Activated CD8-positive, alpha-beta memory T cell treated with anti-CD3 and anti-CD28 coated beads for 1 hour (primary cell): ENCODE measurements at regions not wholly inside any gene's neighbourhood (a gene's known extent, or its start where the extent isn't known, plus 50 kb on each side); places are given as distances from the start of the nearest gene placed in this dataset.
"Not testable (repeated sequence)": the region's sequence is repeated elsewhere in the genome, so short reads cannot be mapped to it uniquely, and the experiment has no call there.

Experiments
- DNase-seq, 2 donors: peaks; one replicate each; pipeline ENCODE4 v3.0.0-alpha.2; 2020; ENCODE audit warnings: low read depth in 1 of 2; ENCODE audit errors: extremely low read depth in 1 of 2

DNA sequence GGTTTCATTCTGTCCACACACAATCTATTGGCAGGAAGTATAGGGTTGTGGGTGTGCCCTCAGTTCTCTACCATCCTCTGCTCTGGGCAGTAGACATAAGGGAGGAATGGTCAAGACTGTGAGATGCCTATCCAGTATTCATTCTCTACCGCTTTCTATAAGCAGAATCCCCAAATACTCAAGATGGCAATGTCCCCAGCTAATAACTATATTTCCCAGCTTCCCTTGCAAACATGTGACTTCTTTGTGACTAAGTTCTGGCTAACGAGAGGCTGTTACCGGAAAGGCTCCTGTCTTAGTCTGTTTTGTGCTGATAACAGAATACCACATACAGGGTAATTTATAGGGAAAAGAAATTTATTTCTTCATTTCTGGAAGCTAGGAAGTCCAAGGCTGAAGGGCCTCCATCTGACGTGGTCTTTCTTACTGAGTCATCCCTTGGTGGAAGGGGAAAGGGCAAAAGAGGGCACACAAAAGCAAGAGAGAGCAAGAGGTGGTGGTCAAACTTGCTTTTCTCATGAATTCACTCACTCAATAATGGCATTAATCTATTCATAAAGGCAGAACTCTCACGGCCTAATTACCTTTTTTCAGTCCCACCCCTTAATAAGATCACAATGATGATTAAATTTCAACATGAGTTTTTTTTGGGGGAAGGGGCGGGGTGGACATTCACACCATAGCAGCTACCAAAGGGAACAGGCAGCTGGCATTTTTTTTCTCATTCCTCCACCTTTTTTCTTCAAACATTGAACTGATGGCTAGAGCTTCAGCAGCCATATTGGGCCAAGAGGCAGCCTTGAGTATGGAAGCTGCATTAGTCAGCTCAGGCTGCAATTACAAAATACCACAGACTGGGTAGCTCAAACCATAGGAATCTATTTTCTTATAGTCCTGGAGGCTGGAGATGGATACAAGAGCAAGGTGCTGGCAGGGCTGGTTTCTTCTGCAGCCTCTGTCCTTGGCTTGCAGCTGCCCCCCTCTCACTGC, 109.7 kb upstream of the OR9Q1 start:
- no peak for DNase-seq

DNA sequence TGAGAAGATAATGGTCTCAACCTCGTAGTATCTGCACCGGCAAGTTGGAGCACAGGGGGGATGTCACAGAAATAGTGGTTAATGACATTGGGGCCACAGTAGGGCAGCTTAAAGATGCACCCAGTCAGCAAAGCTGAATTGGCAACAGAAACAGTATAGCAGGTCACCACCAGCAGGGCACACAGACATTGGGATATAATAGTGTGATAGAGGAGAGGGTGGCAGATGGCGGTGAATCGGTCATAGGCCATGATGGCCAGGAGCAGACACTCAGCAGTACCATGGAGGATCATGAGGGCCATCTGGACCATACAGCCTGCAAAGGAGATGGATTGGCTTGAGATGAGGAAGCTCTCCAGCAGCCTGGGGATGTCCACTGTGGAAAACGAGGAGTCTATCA, 106.0 kb upstream of the OR9Q1 start:
- DNase-seq = no peak

DNA sequence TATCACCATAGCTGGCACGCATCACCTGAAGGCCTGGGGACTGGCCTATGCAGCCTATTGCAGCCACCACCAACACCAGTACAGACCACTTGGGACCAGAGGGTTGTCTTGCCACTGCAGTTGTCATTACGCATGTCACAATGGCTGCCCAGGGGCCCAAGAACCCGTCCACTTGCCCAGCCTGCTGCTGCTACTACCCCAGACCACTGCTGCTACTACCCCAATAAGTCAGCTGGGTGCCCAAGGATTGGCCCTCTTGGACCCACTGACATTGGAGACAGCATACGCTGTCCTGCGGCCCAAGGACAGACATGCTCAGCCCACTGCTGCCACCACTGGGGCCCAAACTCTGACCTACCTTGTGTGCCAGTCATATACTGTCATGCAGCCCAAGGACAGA, 102.7 kb upstream of the OR9Q1 start:
- DNase-seq = no peak

DNA sequence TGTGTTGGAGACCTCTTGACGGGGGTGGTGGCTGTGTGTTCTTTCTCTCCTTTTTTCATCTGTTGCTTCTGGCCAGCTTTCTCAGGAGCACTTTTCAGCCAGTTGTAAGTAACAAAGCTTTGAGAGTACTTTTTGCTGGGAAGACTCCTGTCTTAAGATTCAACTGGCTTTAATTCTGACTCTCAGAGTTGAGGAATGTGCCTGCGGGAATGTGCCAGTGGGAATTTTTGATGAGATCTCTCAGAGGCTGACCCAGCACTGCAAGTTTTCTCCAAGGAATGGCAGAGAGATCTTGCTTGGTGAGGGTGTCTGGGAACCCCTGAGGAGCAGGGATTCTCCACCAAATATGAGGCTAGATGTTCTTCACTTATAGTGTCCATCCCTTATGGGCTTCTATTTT, 91.6 kb upstream of the OR9Q1 start:
- DNase-seq = no peak

DNA sequence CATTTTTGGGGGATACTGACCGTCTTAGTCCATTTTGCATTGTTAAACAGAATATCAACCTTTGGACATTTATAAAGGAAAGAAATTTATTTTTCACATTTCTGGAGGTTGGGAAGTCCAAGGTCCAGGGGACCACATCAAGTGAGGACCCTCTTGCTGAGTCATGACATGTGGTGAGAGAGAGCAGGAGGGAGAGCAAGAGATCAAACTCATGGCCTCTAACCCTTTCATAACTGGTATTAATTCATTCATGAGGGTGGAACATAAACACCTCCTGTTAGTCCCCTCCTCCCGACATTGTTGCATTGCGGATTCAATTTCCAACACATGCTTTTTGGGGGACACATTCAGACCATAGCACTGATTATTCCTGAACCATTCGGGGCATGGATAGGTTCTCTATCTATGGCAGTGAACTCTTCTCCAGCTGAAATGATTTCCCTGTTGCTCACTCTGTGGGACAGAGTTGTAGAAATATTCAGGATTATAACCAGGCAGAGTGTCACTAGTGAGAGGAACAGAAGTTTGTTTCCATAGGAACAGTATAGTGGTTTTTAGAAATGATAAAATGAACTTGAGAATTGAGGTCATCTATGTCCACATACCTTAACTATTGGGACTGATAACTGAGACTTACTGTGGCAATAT, 88.2 kb upstream of the OR9Q1 start:
- no peak for DNase-seq

DNA sequence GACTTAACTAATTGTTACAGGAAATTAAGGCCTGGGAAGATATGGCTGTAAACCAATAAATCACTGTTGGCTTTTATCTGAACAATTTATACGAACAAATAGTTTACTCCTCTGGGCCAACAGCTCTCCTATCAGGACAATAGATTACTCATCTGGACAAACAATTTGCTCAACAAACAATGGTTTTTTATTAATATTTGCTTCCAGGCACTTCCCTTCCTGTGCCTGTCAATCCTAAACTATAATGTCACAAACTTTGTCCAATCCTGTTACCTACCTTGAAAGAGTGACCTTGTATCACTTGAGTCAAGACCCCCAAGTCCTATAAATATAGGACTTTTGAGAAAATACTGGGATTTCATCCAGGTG, 87.6 kb upstream of the OR9Q1 start:
- no peak for DNase-seq

DNA sequence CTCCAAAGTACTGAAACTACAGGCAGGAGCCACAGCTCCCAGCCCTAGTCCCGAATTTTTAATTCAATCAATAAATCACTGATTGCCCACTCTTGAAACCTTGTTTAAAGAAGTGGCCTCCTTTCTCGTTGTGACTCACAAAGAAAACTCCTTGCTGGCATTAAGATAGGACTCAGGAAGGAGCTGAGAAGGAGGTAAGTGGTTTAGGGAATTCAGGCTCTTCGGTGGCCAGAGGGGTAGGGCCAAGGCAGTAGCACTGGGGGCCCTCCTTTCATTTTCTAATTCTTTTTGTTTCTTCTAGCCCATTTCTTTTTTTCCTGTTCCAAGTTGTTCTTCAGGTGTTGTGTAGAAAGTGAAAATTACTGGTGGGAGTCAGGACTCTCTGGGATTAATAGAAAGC, 86.2 kb upstream of the OR9Q1 start:
- DNase-seq = no peak

DNA sequence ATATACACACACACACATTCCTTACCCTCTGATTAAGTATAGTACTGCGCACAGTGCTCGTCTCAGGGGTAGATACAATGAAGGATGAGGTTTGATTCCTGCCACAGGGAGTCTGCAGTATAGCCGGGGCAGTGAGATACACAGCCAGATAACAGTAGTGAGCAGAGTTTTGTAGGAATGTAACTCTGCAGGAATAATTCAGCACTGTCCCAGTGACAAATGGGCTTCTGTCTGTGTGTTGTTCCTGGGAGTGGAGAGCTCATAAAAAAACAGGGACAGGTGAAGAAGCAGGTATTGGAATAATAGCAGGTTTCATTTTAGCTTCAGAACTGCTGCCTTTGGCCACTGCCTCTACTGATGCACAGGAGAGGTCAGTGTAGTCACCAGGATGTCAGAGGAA, 85.3 kb upstream of the OR9Q1 start:
- no peak for DNase-seq

DNA sequence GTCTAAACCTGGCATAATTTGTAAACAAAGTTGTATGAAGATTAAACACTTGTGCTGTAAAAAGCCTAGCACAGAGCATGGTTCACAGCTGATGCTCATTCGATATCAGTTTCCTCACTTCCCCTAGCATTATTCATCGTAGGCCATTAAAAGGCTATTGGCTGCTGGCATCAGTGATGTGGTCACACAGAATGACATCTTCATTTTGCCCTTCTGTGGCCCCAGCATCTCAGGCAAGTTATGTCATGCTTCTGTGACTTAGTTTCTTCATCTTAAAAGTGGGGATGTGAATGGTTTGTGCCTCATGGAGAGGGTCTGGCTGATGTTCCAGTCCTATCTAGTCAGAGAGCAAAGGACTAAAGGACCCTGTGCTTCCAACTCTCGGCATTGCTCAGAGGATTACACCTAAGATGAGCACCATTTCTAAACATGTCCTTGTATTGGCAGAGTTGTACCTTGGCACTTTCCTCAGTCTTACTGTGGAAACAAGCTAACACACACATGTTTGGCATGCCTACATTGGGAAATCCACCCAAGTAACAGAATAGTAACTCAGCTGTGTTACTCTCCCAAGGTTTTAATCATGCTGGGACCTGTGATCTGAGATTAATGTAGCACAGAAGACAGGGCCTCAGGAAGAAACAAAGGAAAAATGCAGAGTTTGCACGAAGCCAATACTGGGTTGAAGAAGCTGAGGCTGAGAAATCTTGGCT, 83.5 kb upstream of the OR9Q1 start:
- DNase-seq = no peak

DNA sequence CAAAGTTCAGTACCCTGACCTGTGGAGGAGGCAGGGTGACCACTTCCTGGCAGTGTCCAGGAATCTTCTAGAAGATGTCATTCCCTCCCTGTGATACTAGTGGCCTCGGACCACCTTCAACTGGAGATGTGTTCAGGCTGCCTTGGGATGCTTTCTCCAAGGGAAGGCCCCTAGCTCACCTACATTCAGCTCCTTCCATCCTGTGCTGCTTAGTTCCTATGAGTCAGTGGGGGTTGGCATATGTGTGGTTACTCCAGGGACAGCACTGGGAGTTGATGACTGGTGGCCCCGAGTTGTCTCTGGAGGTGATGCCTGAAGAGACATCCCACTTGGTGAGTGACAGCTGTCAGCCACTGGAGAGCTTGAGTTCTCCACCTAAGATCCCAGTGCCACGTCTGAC, 81.8 kb upstream of the OR9Q1 start:
- no peak for DNase-seq

DNA sequence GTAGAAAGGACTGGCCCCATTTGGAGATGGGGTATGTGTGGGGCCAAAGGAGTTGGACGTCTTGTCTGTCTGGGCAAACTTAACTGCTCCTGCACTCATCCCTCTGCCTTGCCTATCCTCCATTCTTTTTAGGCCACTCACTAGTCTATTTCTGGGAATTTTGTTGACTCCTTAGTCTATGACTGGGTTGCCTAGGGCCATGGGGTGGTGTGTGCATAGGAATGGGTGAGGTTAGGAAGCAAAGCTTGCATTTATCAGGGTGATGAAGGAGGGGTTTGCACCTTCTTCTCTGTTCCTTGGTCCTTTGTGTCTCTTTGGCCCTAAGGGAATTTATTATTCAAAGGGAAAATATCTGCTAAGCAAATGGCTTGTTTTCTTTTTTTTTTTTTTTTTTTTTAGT, 80.9 kb upstream of the OR9Q1 start:
- no peak for DNase-seq

DNA sequence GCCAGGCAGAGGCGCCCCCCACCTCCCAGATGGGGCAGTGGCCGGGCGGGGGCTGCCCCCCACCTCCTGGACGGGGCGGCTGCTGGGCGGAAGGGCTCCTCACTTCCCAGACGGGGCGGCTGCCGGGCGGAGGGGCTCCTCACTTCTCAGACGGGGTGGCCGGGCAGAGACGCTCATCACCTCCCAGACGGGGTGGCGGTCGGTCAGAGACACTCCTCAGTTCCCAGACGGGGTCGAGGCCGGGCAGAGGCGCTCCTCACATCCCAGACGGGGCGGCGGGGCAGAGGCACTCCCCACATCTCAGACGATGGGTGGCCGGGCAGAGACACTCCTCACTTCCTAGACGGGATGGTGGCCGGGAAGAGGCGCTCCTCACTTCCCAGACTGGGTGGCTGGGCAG, 79.9 kb upstream of the OR9Q1 start:
- not testable (repeated sequence) for DNase-seq

DNA sequence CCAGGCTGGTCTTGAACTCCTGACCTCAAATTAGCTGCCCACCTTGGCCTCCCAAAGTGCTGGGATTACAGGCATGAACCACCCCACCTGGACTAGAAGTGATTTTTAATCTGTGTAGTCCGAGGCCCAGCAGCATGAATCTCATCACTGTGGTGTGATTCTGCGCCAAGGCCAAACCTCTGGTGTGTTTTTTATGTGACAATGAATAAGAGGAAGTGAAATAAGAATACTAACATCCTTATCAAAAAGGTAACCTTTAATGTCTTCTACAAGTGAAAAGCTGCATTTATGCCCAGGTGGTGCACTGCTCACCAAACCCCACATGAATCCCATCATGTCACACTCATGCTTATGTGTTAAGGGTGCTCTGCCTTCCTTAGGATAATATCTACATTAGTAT, 77.1 kb upstream of the OR9Q1 start:
- DNase-seq = no peak

DNA sequence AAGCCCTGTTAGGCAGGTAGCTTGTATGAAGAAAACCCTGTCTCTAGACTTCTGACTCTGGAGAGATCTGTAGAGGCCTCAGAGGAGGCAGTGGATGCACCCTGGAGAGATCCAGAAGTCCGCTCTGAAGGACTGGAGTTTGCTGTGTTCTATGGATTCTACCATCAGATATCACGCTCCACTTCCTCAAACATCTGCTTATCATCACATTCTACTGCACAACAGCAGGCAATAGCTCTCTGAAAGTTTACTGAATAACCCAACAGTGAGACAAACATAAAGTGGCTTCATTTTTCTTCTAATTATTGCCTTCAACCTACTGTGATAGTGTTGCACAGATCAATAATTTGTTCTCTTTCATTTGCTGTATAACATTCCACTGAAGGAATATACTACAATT, 59.0 kb upstream of the OR9Q1 start:
- no peak for DNase-seq

DNA sequence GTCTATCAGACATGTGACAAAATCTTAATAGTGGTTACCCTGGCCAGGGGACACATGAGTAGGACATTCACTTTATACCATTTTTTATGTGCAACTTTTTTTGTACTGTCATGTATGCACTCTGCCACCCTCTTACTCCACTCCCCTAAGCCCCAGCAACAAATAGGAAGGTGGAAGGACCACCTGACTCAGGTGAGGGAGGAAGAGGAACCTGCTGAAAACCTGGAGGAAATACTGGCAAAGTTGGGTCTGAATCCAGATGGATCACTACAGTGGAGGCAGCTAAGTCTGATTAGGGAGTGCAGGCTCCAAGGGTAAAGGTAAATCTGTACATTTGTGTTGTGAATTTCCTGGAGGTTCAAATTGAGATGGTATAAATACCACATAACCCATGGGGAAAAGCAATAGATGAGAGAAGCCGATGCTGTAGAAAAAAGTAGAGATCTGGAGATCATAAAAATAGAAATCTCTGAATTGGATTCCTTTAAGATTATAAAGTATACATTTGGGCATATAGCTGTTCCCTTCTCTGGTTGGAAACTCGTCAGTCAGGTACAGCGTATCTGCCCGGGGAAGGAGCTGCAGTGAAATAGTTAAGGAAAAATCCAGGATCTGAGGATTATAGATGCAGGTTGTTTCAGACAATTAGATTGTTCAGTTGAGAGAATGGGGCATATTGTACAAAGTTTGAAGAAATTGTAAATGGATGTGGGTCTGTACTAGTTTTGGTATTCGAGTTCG, 52.2 kb upstream of the OR9Q1 start:
- no peak for DNase-seq

DNA sequence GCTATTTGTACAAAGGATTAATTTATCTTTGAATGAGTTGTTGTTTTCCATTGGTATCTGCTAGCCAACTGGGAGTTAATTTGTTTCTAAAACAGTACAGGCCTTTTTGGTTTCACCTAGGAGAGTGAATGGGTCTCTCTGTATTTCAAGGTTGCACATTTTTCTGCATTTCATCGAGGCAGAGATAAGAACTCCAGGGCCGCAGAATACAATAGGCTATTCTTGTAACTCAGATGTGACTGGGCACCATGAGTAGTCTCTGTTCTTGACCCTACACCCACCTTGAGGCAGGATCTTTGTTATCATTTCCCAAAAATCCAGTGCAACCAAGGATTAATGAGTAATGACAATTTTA, 51.7 kb upstream of the OR9Q1 start:
- no peak for DNase-seq
